ENCODE measurements at regions not wholly inside any gene's neighbourhood (a gene's known extent, or its start where the extent isn't known, plus 50 kb on each side); places are given as distances from the start of the nearest gene placed in this dataset.
A peak's percentile ranks its signal among the peaks of the same experiment; 100 is the strongest.

- no peak overlapping the region for H3K4me3 ChIP-seq (ENCODE audit: low read depth, low read length)
- TF ChIP-seq CTCF (IDR thresholded peaks at IDR 0.05; ENCODE audit: insufficient read depth, low read depth, low read length), result no peak
- no peak for DNase-seq (ENCODE audit: low read depth)
These were observed 102.9 kb downstream of the EDN1 start for GRCh38 chr6:12393100-12393499.

DNA sequence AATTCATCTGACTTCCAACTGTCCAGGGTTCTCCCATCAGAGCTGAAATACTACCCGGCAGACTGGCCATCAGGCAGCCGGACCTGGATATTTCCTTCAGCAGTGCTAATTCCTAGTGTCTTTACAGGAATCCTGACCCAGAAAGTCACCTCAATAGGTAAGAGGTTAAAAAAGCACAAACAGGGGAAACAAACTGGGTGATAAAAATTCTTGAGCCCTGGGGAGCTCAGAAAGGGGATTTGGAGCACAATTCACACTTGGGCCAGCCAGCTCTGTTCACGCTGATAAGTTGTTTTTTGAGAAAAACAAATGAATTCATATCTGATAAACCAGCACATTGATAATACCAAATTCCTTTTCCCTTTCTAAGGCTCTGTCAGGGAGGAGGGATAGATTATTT, 104.0 kb downstream of the EDN1 start:
- H3K4me3 ChIP-seq (ENCODE audit: low read depth, low read length), result no peak overlapping the region
- no peak for TF ChIP-seq CTCF (IDR thresholded peaks at IDR 0.05; ENCODE audit: insufficient read depth, low read depth, low read length)
- no peak for DNase-seq (ENCODE audit: low read depth)

DNA sequence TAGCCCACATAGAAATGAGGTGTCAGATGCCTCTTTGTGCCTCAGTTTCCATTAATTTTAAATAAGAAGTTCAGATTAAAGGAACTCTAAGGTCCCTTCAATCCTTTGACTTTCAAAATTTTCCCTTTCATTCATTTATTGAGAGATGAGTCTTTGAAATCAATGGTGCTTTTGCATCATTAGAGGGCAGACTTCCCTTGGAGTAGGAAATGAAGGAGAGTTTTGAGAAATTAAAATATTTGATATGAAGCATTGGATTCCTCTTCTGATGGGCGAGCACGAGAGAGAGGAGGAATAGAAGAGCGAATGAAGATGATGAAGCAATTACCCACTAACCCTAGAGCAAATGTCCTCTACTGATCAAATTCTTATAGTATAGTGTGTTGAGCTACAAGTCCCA, 105.7 kb downstream of the EDN1 start:
- TF ChIP-seq CTCF (IDR thresholded peaks at IDR 0.05; ENCODE audit: insufficient read depth, low read depth, low read length), result peak; percentile 27
- peak; percentile 3 for DNase-seq (ENCODE audit: low read depth)
- no peak overlapping the region for H3K4me3 ChIP-seq (ENCODE audit: low read depth, low read length)

- no peak for TF ChIP-seq CTCF (IDR thresholded peaks at IDR 0.05; ENCODE audit: insufficient read depth, low read depth, low read length)
- no peak overlapping the region for H3K4me3 ChIP-seq (ENCODE audit: low read depth, low read length)
- no peak for DNase-seq (ENCODE audit: low read depth)
These were observed 111.0 kb downstream of the EDN1 start for GRCh38 chr6:12401200-12401599.

DNA sequence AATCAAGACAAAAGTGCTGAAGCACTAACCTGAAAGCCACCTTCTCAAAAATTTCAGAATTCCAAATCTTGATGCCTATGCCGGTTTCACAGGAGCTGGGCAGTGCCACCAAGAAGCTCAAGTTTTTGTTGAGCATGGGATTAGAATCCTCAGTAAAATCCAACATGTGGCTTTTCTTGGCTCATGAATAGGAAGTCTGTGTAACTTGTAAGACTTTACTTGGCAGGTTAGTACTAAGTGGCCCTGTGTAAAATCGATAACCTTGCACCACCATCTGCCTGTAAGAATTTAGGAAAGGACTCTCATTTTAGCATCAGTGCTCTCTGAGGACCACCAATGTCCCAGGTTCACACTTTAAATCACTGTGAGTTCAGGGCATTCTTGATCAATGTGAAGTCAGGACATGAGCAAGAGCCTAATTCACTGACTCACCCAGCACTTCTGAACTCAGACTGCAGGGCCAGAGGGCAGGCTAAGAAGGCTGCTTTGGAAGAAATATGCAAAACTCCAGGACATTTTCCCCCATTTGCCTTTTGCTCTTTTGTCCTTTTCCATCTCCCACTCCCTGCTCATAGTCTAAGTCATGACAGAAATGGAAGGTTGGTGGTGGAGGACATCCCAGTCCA, 113.2 kb downstream of the EDN1 start:
- no peak overlapping the region for H3K4me3 ChIP-seq (ENCODE audit: low read depth, low read length)
- peak; percentile 29 for DNase-seq (ENCODE audit: low read depth)
- TF ChIP-seq CTCF (IDR thresholded peaks at IDR 0.05; ENCODE audit: insufficient read depth, low read depth, low read length), result no peak

- no peak for DNase-seq (ENCODE audit: low read depth)
- TF ChIP-seq CTCF (IDR thresholded peaks at IDR 0.05; ENCODE audit: insufficient read depth, low read depth, low read length), result no peak
- H3K4me3 ChIP-seq (ENCODE audit: low read depth, low read length), result no peak overlapping the region
These were observed 113.9 kb downstream of the EDN1 start for GRCh38 chr6:12403947-12404647.
